Osteoblast (primary cell): ENCODE measurements at regions not wholly inside any gene's neighbourhood (a gene's known extent, or its start where the extent isn't known, plus 50 kb on each side); places are given as distances from the start of the nearest gene placed in this dataset.

Experiments used
- DNase-seq: peaks from one replicate; pipeline ENCODE4 v3.0.0; 2011; ENCODE audit warnings: low spot score, mixed read lengths; ENCODE audit not compliant: insufficient read length; ENCODE audit errors: missing footprints
- H2AFZ ChIP-seq: 2 replicates; pipeline ENCODE4 v1.6.0; 2011; ENCODE audit warnings: mild to moderate bottlenecking, low read length
- H3K27ac ChIP-seq: 2 replicates; pipeline ENCODE4 v1.5.1; 2011; ENCODE audit warnings: mild to moderate bottlenecking, low read depth, low read length, moderate library complexity
- H3K27me3 ChIP-seq: 2 replicates; pipeline ENCODE4 v1.6.0; 2012; ENCODE audit warnings: mild to moderate bottlenecking, control low read depth, inconsistent platforms, low read length, moderate library complexity; ENCODE audit not compliant: insufficient read depth
- H3K36me3 ChIP-seq: 2 replicates; pipeline ENCODE4 v1.5.1; 2011; ENCODE audit warnings: mild to moderate bottlenecking, low read length, control low read depth, moderate library complexity; ENCODE audit not compliant: insufficient read depth
- H3K4me1 ChIP-seq: 2 replicates; pipeline ENCODE4 v1.5.1; 2011; ENCODE audit warnings: mild to moderate bottlenecking, low read length, control low read depth, moderate library complexity; ENCODE audit not compliant: insufficient read depth
- H3K4me2 ChIP-seq: 2 replicates; pipeline ENCODE4 v1.6.0; 2011; ENCODE audit warnings: mild to moderate bottlenecking, low read length; ENCODE audit not compliant: insufficient read depth
- H3K4me3 ChIP-seq: fragments of 200-600 bp; sonication (generic); 3 replicates; pipeline ENCODE4 v1.5.1; 2012; ENCODE audit warnings: mild to moderate bottlenecking, low read length, inconsistent platforms; ENCODE audit not compliant: insufficient read depth
- H3K79me2 ChIP-seq: 2 replicates; pipeline ENCODE4 v1.6.0; 2012; ENCODE audit warnings: mild to moderate bottlenecking, low read length, control low read depth, inconsistent platforms; ENCODE audit not compliant: insufficient read depth
- H3K9me3 ChIP-seq: 2 replicates; pipeline ENCODE4 v1.5.1; 2011; ENCODE audit warnings: low read depth, low read length, control low read depth
- H4K20me1 ChIP-seq: 2 replicates; pipeline ENCODE4 v1.6.0; 2012; ENCODE audit warnings: mild to moderate bottlenecking, low read length, control low read depth; ENCODE audit not compliant: insufficient read depth
- CTCF ChIP-seq: IDR thresholded peaks from 2 replicates; pipeline ENCODE4 v1.5.1; 2011; ENCODE audit warnings: mild to moderate bottlenecking, low read depth, low read length, moderate library complexity; ENCODE audit errors: extremely low read depth

- Histone ChIP-seq H2AFZ (no peak overlapping the region), H3K4me1 (no peaks in the 10 kb centered on the region), H3K27me3 (no peaks in the 10 kb centered on the region), H3K36me3 (no peaks in the 10 kb centered on the region), H3K9me3 (no peaks in the 10 kb centered on the region), H4K20me1 (no peaks in the 10 kb centered on the region), H3K27ac (no peak overlapping the region), H3K4me2 (no peak overlapping the region), H3K4me3 (no peak overlapping the region), H3K79me2 (no peaks in the 10 kb centered on the region)
- TF ChIP-seq CTCF, result no peak
- DNase-seq, result no peak
Measured at GRCh38 chr9:117549444-117549843, 134.6 kb upstream of the ASTN2 start.

- Histone ChIP-seq H3K27me3 (no peaks in the 10 kb centered on the region), H3K4me3 (no peak overlapping the region), H3K79me2 (no peaks in the 10 kb centered on the region), H3K36me3 (no peaks in the 10 kb centered on the region), H2AFZ (no peak overlapping the region), H3K4me1 (no peaks in the 10 kb centered on the region), H3K4me2 (no peak overlapping the region), H3K27ac (no peak overlapping the region), H3K9me3 (no peaks in the 10 kb centered on the region), H4K20me1 (no peaks in the 10 kb centered on the region)
- no peak for DNase-seq
- no peak for TF ChIP-seq CTCF
Measured at GRCh38 chr9:117548556-117548955, 133.7 kb upstream of the ASTN2 start.

- Histone ChIP-seq H2AFZ (no peak overlapping the region), H3K4me2 (no peak overlapping the region), H3K9me3 (no peaks in the 10 kb centered on the region), H3K27ac (no peak overlapping the region), H3K4me1 (no peaks in the 10 kb centered on the region), H3K36me3 (no peaks in the 10 kb centered on the region), H4K20me1 (no peaks in the 10 kb centered on the region), H3K4me3 (no peak overlapping the region), H3K79me2 (no peaks in the 10 kb centered on the region), H3K27me3 (no peaks in the 10 kb centered on the region)
- no peak for DNase-seq
- no peak for TF ChIP-seq CTCF
Measured at GRCh38 chr9:117547904-117548303, 133.0 kb upstream of the ASTN2 start.

GRCh38 chr9:117546894-117547678, 132.2 kb upstream of the ASTN2 start:
- Histone ChIP-seq H3K27me3 (no peaks in the 10 kb centered on the region), H3K4me1 (no peaks in the 10 kb centered on the region), H2AFZ (no peak overlapping the region), H4K20me1 (no peaks in the 10 kb centered on the region), H3K4me2 (no peak overlapping the region), H3K9me3 (no peaks in the 10 kb centered on the region), H3K27ac (no peak overlapping the region), H3K79me2 (no peaks in the 10 kb centered on the region), H3K36me3 (no peaks in the 10 kb centered on the region), H3K4me3 (no peak overlapping the region)
- TF ChIP-seq CTCF, result no peak
- DNase-seq, result no peak
